PC-3 (cell line): ENCODE measurements at regions not wholly inside any gene's neighbourhood (a gene's known extent, or its start where the extent isn't known, plus 50 kb on each side); places are given as distances from the start of the nearest gene placed in this dataset.

Source experiments
- CTCF ChIP-seq: fragments of 300-600 bp; sonication (generic); conservative IDR thresholded peaks from 2 replicates; pipeline ENCODE4 v1.5.1; 2017; ENCODE audit warnings: antibody characterized with exemption, low read depth, mild to moderate bottlenecking, low read length
- EZH2 ChIP-seq: fragments of 300-600 bp; sonication (generic); IDR thresholded peaks from one replicate; pipeline ENCODE4 v1.6.1; 2017; ENCODE audit warnings: antibody characterized with exemption, mild to moderate bottlenecking, low read length; ENCODE audit not compliant: unreplicated experiment
- EZH2phosphoT487 ChIP-seq: fragments of 300-600 bp; sonication (generic); IDR thresholded peaks from 2 replicates; pipeline ENCODE4 v1.6.1; 2018; ENCODE audit warnings: mild to moderate bottlenecking, antibody characterized with exemption, low read length, borderline replicate concordance

- TF ChIP-seq CTCF (no peak), EZH2 (no peak), EZH2phosphoT487 (no peak)
These were observed 277.1 kb downstream of the EDEM1 start for GRCh38 chr3:5464649-5465048.
